ENCODE measurements at regions not wholly inside any gene's neighbourhood (a gene's known extent, or its start where the extent isn't known, plus 50 kb on each side); places are given as distances from the start of the nearest gene placed in this dataset.

GRCh38 chr9:106082621-106083020 is 388.3 kb downstream of the TMEM38B start:
- Histone ChIP-seq H3K79me2 (ENCODE audit: insufficient read depth, low read length) (no peaks in the 10 kb centered on the region), H3K4me3 (ENCODE audit: low read depth in 1 of 2, low read length in 2 of 2) (no peak overlapping the region), H3K27me3 (ENCODE audit: insufficient read depth, low read length, poor library complexity) (no peaks in the 10 kb centered on the region), H3K4me1 (ENCODE audit: insufficient read depth, low read length) (no peaks in the 10 kb centered on the region), H3K9me3 (ENCODE audit: insufficient read depth, low read length, severe bottlenecking) (no peaks in the 10 kb centered on the region), H3K27ac (ENCODE audit: low read length) (no peak overlapping the region), H2AFZ (ENCODE audit: low read depth, low read length) (no peak overlapping the region), H3K9ac (ENCODE audit: low read depth, low read length) (no peak overlapping the region), H3K4me2 (ENCODE audit: insufficient read depth, low read length) (no peak overlapping the region), H3K36me3 (ENCODE audit: insufficient read depth, low read length) (no peaks in the 10 kb centered on the region), H4K20me1 (ENCODE audit: insufficient read depth, low read length) (no peaks in the 10 kb centered on the region)
- TF ChIP-seq EZH2 (IDR thresholded peaks at IDR 0.05; ENCODE audit: borderline replicate concordance, low read depth, low read length, severe bottlenecking) (no peak), CTCF (IDR thresholded peaks at IDR 0.05; ENCODE audit: borderline replicate concordance, extremely low read depth, low read length, poor library complexity, severe bottlenecking) (no peak)
- no peak for ATAC-seq (ENCODE audit: insufficient read depth, low read depth)
- DNase-seq, result no peak

- TF ChIP-seq EZH2 (IDR thresholded peaks at IDR 0.05; ENCODE audit: borderline replicate concordance, low read depth, low read length, severe bottlenecking) (no peak), CTCF (IDR thresholded peaks at IDR 0.05; ENCODE audit: borderline replicate concordance, extremely low read depth, low read length, poor library complexity, severe bottlenecking) (no peak)
- Histone ChIP-seq H3K4me1 (ENCODE audit: insufficient read depth, low read length) (no peaks in the 10 kb centered on the region), H3K79me2 (ENCODE audit: insufficient read depth, low read length) (no peaks in the 10 kb centered on the region), H3K9ac (ENCODE audit: low read depth, low read length) (no peak overlapping the region), H3K27ac (ENCODE audit: low read length) (no peak overlapping the region), H3K4me2 (ENCODE audit: insufficient read depth, low read length) (no peak overlapping the region), H3K27me3 (ENCODE audit: insufficient read depth, low read length, poor library complexity) (no peaks in the 10 kb centered on the region), H4K20me1 (ENCODE audit: insufficient read depth, low read length) (no peaks in the 10 kb centered on the region), H3K9me3 (ENCODE audit: insufficient read depth, low read length, severe bottlenecking) (no peaks in the 10 kb centered on the region), H2AFZ (ENCODE audit: low read depth, low read length) (no peak overlapping the region), H3K36me3 (ENCODE audit: insufficient read depth, low read length) (no peaks in the 10 kb centered on the region), H3K4me3 (ENCODE audit: low read depth in 1 of 2, low read length in 2 of 2) (no peak overlapping the region)
- DNase-seq (no peak), ATAC-seq (ENCODE audit: insufficient read depth, low read depth) (no peak)
Measured at GRCh38 chr9:106084702-106085101, 390.4 kb downstream of the TMEM38B start.

- Histone ChIP-seq H3K27ac (ENCODE audit: low read length) (no peak overlapping the region), H3K36me3 (ENCODE audit: insufficient read depth, low read length) (no peaks in the 10 kb centered on the region), H3K9ac (ENCODE audit: low read depth, low read length) (no peak overlapping the region), H3K4me1 (ENCODE audit: insufficient read depth, low read length) (no peaks in the 10 kb centered on the region), H3K4me2 (ENCODE audit: insufficient read depth, low read length) (no peak overlapping the region), H2AFZ (ENCODE audit: low read depth, low read length) (no peak overlapping the region), H3K4me3 (ENCODE audit: low read depth in 1 of 2, low read length in 2 of 2) (no peak overlapping the region), H3K9me3 (ENCODE audit: insufficient read depth, low read length, severe bottlenecking) (no peaks in the 10 kb centered on the region), H3K27me3 (ENCODE audit: insufficient read depth, low read length, poor library complexity) (no peaks in the 10 kb centered on the region), H3K79me2 (ENCODE audit: insufficient read depth, low read length) (no peaks in the 10 kb centered on the region), H4K20me1 (ENCODE audit: insufficient read depth, low read length) (no peaks in the 10 kb centered on the region)
- TF ChIP-seq EZH2 (IDR thresholded peaks at IDR 0.05; ENCODE audit: borderline replicate concordance, low read depth, low read length, severe bottlenecking), result no peak
- no peak for TF ChIP-seq CTCF (IDR thresholded peaks at IDR 0.05; ENCODE audit: borderline replicate concordance, extremely low read depth, low read length, poor library complexity, severe bottlenecking)
- no peak for DNase-seq
- ATAC-seq (ENCODE audit: insufficient read depth, low read depth), result no peak
Measured at GRCh38 chr9:106085479-106085878, 391.1 kb downstream of the TMEM38B start.

- no peak overlapping the region for H3K9ac ChIP-seq (ENCODE audit: low read depth, low read length)
- no peaks in the 10 kb centered on the region for H4K20me1 ChIP-seq (ENCODE audit: insufficient read depth, low read length)
- H3K4me1 ChIP-seq (ENCODE audit: insufficient read depth, low read length), result no peaks in the 10 kb centered on the region
- H3K9me3 ChIP-seq (ENCODE audit: insufficient read depth, low read length, severe bottlenecking), result no peaks in the 10 kb centered on the region
- no peaks in the 10 kb centered on the region for H3K79me2 ChIP-seq (ENCODE audit: insufficient read depth, low read length)
- no peak overlapping the region for H2AFZ ChIP-seq (ENCODE audit: low read depth, low read length)
- no peak overlapping the region for H3K27ac ChIP-seq (ENCODE audit: low read length)
- ATAC-seq (ENCODE audit: insufficient read depth, low read depth), result no peak
- no peaks in the 10 kb centered on the region for H3K36me3 ChIP-seq (ENCODE audit: insufficient read depth, low read length)
- no peaks in the 10 kb centered on the region for H3K27me3 ChIP-seq (ENCODE audit: insufficient read depth, low read length, poor library complexity)
- no peak for TF ChIP-seq CTCF (IDR thresholded peaks at IDR 0.05; ENCODE audit: borderline replicate concordance, extremely low read depth, low read length, poor library complexity, severe bottlenecking)
- no peak for TF ChIP-seq EZH2 (IDR thresholded peaks at IDR 0.05; ENCODE audit: borderline replicate concordance, low read depth, low read length, severe bottlenecking)
- no peak for DNase-seq
- H3K4me3 ChIP-seq (ENCODE audit: low read depth in 1 of 2, low read length in 2 of 2), result no peak overlapping the region
- H3K4me2 ChIP-seq (ENCODE audit: insufficient read depth, low read length), result no peak overlapping the region
Measured at GRCh38 chr9:106092083-106092482, 397.7 kb downstream of the TMEM38B start.

Measured in DND-41 (cell line).